Lung (tissue), 11 donors: ENCODE measurements at regions not wholly inside any gene's neighbourhood (a gene's known extent, or its start where the extent isn't known, plus 50 kb on each side); places are given as distances from the start of the nearest gene placed in this dataset.
"Not testable (repeated sequence)": the region's sequence is repeated elsewhere in the genome, so short reads cannot be mapped to it uniquely, and the experiment has no call there.

Experiments
- ATAC-seq: fragments of 200-7000 bp; cut with Tn5 transposase; one replicate; pipeline ENCODE4 v1.9.1; 2020; ENCODE audit warnings: moderate number of reproducible peaks; ENCODE audit not compliant: insufficient read depth, low FRiP score
- DNase-seq, 3 donors: peaks; one replicate each; pipeline ENCODE4 v3.0.0-alpha.2; 2013 to 2017
- H3K27ac ChIP-seq, 2 donors: one replicate each; pipeline ENCODE4 v1.5.1; 2013; ENCODE audit warnings: mild to moderate bottlenecking in 2 of 2, moderate library complexity in 2 of 2, control low read depth in 1 of 2, inconsistent platforms in 1 of 2, low read depth in 1 of 2, low read length in 1 of 2
- H3K27me3 ChIP-seq, 3 donors: one replicate each; pipeline ENCODE4 v1.5.1; 2013; ENCODE audit warnings: low read length in 2 of 3; ENCODE audit not compliant: control insufficient read depth in 3 of 3, insufficient read depth in 3 of 3
- H3K36me3 ChIP-seq, 4 donors: one replicate each; pipeline ENCODE4 v1.5.1; 2013; ENCODE audit warnings: low read length in 4 of 4, mild to moderate bottlenecking in 1 of 4, moderate library complexity in 1 of 4; ENCODE audit not compliant: control insufficient read depth in 4 of 4, insufficient read depth in 4 of 4
- H3K4me1 ChIP-seq, 5 donors: one replicate each; pipeline ENCODE4 v1.5.1; 2013; ENCODE audit warnings: low read length in 5 of 5, mild to moderate bottlenecking in 2 of 5, moderate library complexity in 1 of 5; ENCODE audit not compliant: control insufficient read depth in 5 of 5, insufficient read depth in 5 of 5
- H3K4me3 ChIP-seq: one replicate; pipeline ENCODE4 v1.5.1; 2013; ENCODE audit warnings: mild to moderate bottlenecking, control low read depth, moderate library complexity
- H3K9ac ChIP-seq, 2 donors: one replicate each; pipeline ENCODE4 v1.5.1; 2013; ENCODE audit warnings: low read length in 2 of 2, control low read depth in 1 of 2; ENCODE audit not compliant: insufficient read depth in 1 of 2
- H3K9me3 ChIP-seq, 4 donors: one replicate each; pipeline ENCODE4 v1.5.1; 2013; ENCODE audit warnings: low read length in 3 of 4, mild to moderate bottlenecking in 1 of 4, moderate library complexity in 1 of 4; ENCODE audit not compliant: control insufficient read depth in 4 of 4, insufficient read depth in 3 of 4
- WGBS, 2 donors: extraction: QIAGEN DNeasy Blood & Tissue Kit; methylation state at CpG; one replicate each; pipeline ENCODE4 v1.1.7; 2013; 5-methylcytosine and 5-hydroxymethylcytosine counted together
- TF ChIP-seq, protein P1 (sequence below): IDR thresholded peaks from 2 replicates; pipeline ENCODE4 v1.5.1; 2012; ENCODE audit warnings: mild to moderate bottlenecking; ENCODE audit errors: control extremely low read depth, extremely low read depth
- donor health status: control.
- donor health status: control.
- donor health status: Bipolar disorder and iron deficiency.
- donor health status: healthy.
- donor health status: DM: yes; HTN: yes; CAD: no.

DNA sequence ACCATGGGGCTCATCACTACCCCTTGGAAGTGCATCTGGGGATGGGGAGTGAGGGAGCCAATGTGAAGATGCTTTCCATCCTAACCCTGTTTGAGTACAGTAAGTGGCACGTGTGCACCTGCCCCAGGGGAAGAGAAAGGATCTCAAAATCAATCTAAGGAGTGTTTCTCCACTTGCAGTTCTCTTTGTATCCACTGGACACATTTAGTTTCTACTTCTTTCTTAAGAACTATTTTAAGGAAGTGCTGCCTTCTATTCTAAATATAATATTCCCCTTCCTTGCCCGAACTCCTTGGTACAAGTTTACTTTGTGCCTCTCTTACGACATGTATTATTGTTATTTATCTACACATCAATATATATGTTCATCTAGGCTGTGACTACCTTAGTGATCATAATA, 73.8 kb downstream of the TTC6 start:
- peaks cover 0 to 2% (median 0%) of the 10 kb centered on the region in 4 donors for H3K9me3 ChIP-seq
- ATAC-seq (no peak), DNase-seq (no peak)
- H3K4me3 ChIP-seq = no peak overlapping the region
- no peak overlapping the region for H3K27ac ChIP-seq
- TF ChIP-seq, protein P1, sequence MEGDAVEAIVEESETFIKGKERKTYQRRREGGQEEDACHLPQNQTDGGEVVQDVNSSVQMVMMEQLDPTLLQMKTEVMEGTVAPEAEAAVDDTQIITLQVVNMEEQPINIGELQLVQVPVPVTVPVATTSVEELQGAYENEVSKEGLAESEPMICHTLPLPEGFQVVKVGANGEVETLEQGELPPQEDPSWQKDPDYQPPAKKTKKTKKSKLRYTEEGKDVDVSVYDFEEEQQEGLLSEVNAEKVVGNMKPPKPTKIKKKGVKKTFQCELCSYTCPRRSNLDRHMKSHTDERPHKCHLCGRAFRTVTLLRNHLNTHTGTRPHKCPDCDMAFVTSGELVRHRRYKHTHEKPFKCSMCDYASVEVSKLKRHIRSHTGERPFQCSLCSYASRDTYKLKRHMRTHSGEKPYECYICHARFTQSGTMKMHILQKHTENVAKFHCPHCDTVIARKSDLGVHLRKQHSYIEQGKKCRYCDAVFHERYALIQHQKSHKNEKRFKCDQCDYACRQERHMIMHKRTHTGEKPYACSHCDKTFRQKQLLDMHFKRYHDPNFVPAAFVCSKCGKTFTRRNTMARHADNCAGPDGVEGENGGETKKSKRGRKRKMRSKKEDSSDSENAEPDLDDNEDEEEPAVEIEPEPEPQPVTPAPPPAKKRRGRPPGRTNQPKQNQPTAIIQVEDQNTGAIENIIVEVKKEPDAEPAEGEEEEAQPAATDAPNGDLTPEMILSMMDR = no peak
- WGBS, 2 donors = 62 to 71% methylated on average over 3 of the region's 3 CpGs
- H3K4me1 ChIP-seq = no peaks in the 10 kb centered on the region
- no peaks in the 10 kb centered on the region for H3K36me3 ChIP-seq
- no peak overlapping the region for H3K9ac ChIP-seq
- H3K27me3 ChIP-seq = no peaks in the 10 kb centered on the region

DNA sequence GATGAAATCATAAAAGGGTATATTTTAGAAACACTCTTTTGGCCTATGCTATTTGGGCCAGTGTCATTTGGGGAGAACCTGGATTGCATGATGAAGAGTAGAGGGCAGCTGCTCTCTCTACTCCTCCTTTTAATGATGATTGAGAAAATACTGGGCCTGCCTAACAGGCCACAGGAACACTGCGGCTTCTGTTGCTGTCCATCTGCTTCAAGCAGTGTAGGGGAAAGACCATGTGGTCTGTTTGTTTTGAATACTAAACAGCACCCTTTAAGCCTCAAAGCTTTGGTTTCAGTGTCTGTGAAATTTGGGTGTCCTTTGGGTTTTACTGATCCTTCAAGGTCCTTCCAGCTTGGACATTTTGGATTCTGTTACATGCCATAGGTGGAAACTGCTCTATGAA, 78.0 kb downstream of the TTC6 start:
- H3K4me3 ChIP-seq = no peak overlapping the region
- no peak overlapping the region for H3K27ac ChIP-seq
- H3K36me3 ChIP-seq = no peaks in the 10 kb centered on the region
- 60 to 88% methylated on average over 1 of the region's 1 CpG for WGBS, 2 donors
- no peak for DNase-seq
- TF ChIP-seq, protein P1 = no peak
- no peaks in the 10 kb centered on the region for H3K27me3 ChIP-seq
- no peaks in the 10 kb centered on the region for H3K9me3 ChIP-seq
- no peaks in the 10 kb centered on the region for H3K4me1 ChIP-seq
- no peak for ATAC-seq
- H3K9ac ChIP-seq = no peak overlapping the region

DNA sequence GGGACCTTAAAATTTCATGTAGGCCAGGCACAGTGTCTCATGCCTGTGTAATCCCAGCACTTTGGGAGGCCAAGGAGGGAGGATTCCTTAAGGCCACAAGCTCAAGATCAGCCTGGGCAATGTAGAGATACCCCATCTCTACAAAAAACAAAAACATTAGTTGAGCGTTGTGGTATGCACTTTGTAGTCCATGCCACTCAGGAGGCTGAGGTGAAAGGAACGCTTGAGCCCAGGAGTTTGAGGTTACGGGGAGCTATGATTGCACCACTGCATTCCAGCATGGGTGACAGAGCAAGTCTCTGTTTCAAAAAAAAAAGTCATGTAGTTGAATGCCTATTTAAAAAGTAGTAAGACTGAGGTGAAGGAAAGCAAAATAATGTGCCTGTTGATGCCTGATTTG, 83.5 kb downstream of the TTC6 start:
- Histone ChIP-seq H3K27ac (no peak overlapping the region), H3K36me3 (no peaks in the 10 kb centered on the region), H3K9ac (no peak overlapping the region), H3K4me1 (no peaks in the 10 kb centered on the region), H3K9me3 (no peaks in the 10 kb centered on the region), H3K27me3 (no peaks in the 10 kb centered on the region), H3K4me3 (no peak overlapping the region)
- DNase-seq (no peak), ATAC-seq (no peak)
- WGBS, 2 donors = 85 to 94% methylated on average over 3 of the region's 3 CpGs
- TF ChIP-seq, protein P1 = no peak

DNA sequence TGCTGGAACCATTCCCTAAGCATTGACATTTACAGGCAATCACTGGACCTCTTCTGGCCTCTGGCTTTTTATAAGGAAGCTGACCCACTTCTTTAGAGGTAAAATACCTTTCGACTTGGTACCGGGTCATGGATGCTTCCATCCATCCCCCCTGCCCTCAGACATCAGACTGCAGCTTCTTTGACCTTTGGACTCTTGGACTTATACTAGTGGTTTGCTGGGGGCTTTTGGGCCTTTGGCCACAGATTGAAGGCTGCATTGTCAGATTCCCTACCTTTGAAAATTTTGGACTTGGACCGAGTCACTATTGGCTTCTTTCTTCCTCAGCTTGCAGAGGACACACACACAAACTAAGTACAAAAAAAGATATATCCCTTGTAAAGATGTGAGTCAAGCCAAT, 86.1 kb downstream of the TTC6 start:
- H3K4me1 ChIP-seq = no peaks in the 10 kb centered on the region
- H3K36me3 ChIP-seq = no peaks in the 10 kb centered on the region
- H3K4me3 ChIP-seq = no peak overlapping the region
- no peaks in the 10 kb centered on the region for H3K9me3 ChIP-seq
- no peak overlapping the region for H3K27ac ChIP-seq
- H3K9ac ChIP-seq = no peak overlapping the region
- 94 to 96% methylated on average over 3 of the region's 3 CpGs for WGBS, 2 donors
- TF ChIP-seq, protein P1 = no peak
- ATAC-seq (no peak), DNase-seq (no peak)
- H3K27me3 ChIP-seq = no peaks in the 10 kb centered on the region

DNA sequence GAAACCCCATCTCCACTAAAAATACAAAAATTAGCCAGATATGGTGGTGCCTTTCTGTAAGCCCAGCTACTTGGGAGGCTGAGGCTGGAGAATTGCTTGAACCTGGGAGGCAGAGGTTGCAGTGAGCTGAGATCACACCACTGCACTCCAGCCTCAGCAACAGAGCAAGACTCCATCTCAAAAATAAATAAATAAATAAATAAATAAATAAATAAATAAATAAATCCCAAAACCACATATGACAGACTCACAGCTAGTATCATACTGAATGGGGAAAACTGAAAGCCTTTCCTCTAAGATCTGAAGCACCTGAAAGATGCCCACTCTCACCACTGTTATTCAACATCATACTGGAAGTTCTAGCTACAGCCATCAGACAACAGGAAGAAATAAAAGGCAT, 97.3 kb downstream of the TTC6 start:
- not testable (repeated sequence) for H3K4me3 ChIP-seq, H3K27ac ChIP-seq, H3K27me3 ChIP-seq, H3K9me3 ChIP-seq, H3K36me3 ChIP-seq, H3K4me1 ChIP-seq, ATAC-seq, DNase-seq, H3K9ac ChIP-seq

DNA sequence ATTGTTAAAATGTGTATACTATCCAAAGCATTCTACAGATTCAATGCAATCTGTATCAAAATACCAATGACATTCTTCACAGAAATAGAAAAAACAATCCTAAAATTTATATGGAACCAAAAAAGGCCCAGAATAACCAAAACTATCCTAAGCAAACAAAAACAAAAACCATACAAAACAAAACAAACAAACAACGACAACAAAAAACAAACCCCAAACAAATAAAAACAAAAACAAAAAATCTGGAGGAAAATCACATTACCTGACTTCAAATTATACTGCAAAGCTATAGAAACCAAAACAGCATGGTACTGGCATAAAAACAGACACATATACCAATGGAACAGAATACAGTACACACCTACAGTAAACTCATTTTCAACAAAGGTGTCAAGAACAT, 98.0 kb downstream of the TTC6 start:
- not testable (repeated sequence) for H3K27ac ChIP-seq, ATAC-seq, H3K27me3 ChIP-seq, H3K36me3 ChIP-seq, H3K4me1 ChIP-seq, H3K9ac ChIP-seq, H3K4me3 ChIP-seq, DNase-seq, H3K9me3 ChIP-seq
- whole genome bisulfite sequencing, 2 donors = 85 to 90% methylated on average over 1 of the region's 1 CpG
